ENCODE measurements at regions not wholly inside any gene's neighbourhood (a gene's known extent, or its start where the extent isn't known, plus 50 kb on each side); places are given as distances from the start of the nearest gene placed in this dataset.

DNA sequence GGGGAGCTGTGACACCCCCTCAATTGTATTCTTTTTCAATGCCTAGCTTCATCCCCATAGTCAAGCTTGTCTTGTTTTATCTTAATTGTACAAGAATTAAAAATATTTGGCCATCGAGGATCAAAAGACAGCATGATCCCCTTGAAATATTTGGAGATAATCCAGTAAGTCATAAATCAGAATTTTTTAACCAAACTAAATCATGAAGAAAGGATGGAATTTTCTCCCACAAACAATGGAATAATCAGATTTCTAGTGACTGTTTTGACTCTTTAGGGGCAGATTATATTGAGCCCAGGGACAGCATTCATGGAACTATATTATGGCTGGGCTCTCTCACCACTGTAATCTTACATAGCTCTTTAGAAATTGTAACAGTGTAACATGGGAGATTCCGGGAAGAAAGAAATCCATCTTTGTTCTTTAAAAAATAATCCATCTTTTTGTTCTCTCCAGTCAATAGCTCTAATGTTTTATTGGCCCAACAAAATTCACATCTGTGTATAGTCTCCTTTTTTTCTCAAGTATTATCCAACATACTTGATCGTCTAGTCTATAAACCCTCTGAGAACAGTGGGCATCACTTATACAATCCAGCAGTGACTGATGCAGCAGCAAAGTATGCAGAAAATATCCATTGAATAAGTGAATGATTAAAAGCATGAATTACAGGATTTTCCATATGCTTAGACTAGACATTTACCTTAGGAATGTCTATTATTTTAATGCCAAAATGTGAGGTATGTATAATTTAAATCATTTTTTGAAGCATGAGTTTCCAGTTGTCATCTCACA lies 277.0 kb upstream of the PLSCR5 start:
- no TSS peak for BruUV-seq (replicated peaks)
- H4K20me1 ChIP-seq (ENCODE audit: insufficient read depth, low read length), result no peaks in the 10 kb centered on the region
- H3K36me3 ChIP-seq (ENCODE audit: insufficient read depth, low read length), result no peaks in the 10 kb centered on the region
- intact Hi-C loops (cut with micrococcal nuclease; ENCODE audit: unreplicated experiment), result no loop called here
- H2AFZ ChIP-seq (ENCODE audit: low read length), result no peak overlapping the region
- no peak for DNase-seq (ENCODE audit: low spot score)
- H3K27ac ChIP-seq (ENCODE audit: low read depth, low read length, poor library complexity, severe bottlenecking), result no peak overlapping the region
- no peaks in the 10 kb centered on the region for H3K4me1 ChIP-seq (ENCODE audit: insufficient read depth, low read length, poor library complexity, severe bottlenecking)
- no peaks in the 10 kb centered on the region for H3K9me2 ChIP-seq (ENCODE audit: insufficient read depth, low read length)
- ChIA-PET POLR2A (interaction anchor here (0.6 kb wide), 2 partner anchors 236 to 1794 kb away, joined by 3 to 6 read pairs; no protein-coding TSS in a partner anchor), CTCF (ENCODE audit: unreplicated experiment) (no interaction called here)
- no peak overlapping the region for H3K4me3 ChIP-seq (ENCODE audit: low read depth, low read length, poor library complexity, severe bottlenecking)
- TF ChIP-seq, protein P1, sequence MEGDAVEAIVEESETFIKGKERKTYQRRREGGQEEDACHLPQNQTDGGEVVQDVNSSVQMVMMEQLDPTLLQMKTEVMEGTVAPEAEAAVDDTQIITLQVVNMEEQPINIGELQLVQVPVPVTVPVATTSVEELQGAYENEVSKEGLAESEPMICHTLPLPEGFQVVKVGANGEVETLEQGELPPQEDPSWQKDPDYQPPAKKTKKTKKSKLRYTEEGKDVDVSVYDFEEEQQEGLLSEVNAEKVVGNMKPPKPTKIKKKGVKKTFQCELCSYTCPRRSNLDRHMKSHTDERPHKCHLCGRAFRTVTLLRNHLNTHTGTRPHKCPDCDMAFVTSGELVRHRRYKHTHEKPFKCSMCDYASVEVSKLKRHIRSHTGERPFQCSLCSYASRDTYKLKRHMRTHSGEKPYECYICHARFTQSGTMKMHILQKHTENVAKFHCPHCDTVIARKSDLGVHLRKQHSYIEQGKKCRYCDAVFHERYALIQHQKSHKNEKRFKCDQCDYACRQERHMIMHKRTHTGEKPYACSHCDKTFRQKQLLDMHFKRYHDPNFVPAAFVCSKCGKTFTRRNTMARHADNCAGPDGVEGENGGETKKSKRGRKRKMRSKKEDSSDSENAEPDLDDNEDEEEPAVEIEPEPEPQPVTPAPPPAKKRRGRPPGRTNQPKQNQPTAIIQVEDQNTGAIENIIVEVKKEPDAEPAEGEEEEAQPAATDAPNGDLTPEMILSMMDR (conservative IDR thresholded peaks at IDR 0.05; ENCODE audit: low read length), result no peak
- TF ChIP-seq EZH2phosphoT487 (IDR thresholded peaks at IDR 0.05; ENCODE audit: borderline replicate concordance, low read depth, low read length), result no peak
- no peak overlapping the region for H3K4me2 ChIP-seq (ENCODE audit: low read length)
- H3K9me3 ChIP-seq (ENCODE audit: low read length), result no peaks in the 10 kb centered on the region
- no peaks in the 10 kb centered on the region for H3K79me2 ChIP-seq (ENCODE audit: insufficient read depth, low read depth, low read length)

DNA sequence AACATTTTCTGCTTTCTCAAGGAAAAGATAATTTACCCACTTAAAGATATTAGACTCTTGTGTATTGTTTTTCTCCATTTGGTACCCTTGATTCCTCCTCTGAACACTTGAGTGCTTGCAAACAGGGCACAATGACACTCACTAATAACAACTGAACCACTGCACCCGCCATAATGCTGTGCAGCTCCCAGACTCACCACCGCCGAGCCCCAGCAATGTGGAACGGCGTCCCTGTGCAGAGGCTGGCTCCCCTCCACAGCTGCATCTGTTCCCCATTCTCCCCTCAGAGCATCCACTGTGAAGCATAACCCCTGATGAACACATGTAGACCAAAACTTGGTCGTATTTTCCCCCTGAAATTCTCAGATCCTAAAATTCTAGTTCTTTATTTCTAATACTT lies 276.2 kb upstream of the PLSCR5 start:
- Histone ChIP-seq H3K4me3 (ENCODE audit: low read depth, low read length, poor library complexity, severe bottlenecking) (no peak overlapping the region), H3K9me3 (ENCODE audit: low read length) (no peaks in the 10 kb centered on the region), H3K36me3 (ENCODE audit: insufficient read depth, low read length) (no peaks in the 10 kb centered on the region), H2AFZ (ENCODE audit: low read length) (no peak overlapping the region), H4K20me1 (ENCODE audit: insufficient read depth, low read length) (no peaks in the 10 kb centered on the region), H3K79me2 (ENCODE audit: insufficient read depth, low read depth, low read length) (no peaks in the 10 kb centered on the region), H3K4me2 (ENCODE audit: low read length) (no peak overlapping the region), H3K9me2 (ENCODE audit: insufficient read depth, low read length) (no peaks in the 10 kb centered on the region), H3K4me1 (ENCODE audit: insufficient read depth, low read length, poor library complexity, severe bottlenecking) (no peaks in the 10 kb centered on the region), H3K27ac (ENCODE audit: low read depth, low read length, poor library complexity, severe bottlenecking) (no peak overlapping the region)
- TF ChIP-seq, protein P1 (conservative IDR thresholded peaks at IDR 0.05; ENCODE audit: low read length), result no peak
- TF ChIP-seq EZH2phosphoT487 (IDR thresholded peaks at IDR 0.05; ENCODE audit: borderline replicate concordance, low read depth, low read length), result no peak
- ChIA-PET POLR2A (no interaction called here), CTCF (ENCODE audit: unreplicated experiment) (no interaction called here)
- intact Hi-C loops (cut with micrococcal nuclease; ENCODE audit: unreplicated experiment), result no loop called here
- DNase-seq (ENCODE audit: low spot score), result no peak
- BruUV-seq (replicated peaks), result no TSS peak

DNA sequence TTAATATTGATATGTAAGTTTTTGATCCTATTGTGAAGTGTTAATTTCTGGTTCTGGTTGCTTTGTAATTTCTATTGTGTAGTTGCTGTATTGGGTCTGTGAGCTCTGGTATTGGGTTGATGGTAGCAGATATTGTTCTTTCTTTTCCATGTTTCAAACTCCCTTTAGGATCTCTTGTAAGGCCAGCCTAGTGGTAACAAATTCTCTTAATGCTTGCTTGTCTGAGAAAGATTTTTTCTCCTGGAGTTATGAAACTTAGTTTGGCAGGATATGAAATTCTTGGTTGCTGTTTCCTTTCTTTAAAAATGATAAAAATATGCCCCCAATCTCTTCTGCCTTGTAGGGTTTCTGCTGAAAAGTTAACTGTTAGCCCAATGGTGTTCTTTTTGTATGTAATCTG lies 268.6 kb upstream of the PLSCR5 start:
- no peaks in the 10 kb centered on the region for H3K9me3 ChIP-seq (ENCODE audit: low read length)
- no peaks in the 10 kb centered on the region for H3K79me2 ChIP-seq (ENCODE audit: insufficient read depth, low read depth, low read length)
- no peaks in the 10 kb centered on the region for H3K36me3 ChIP-seq (ENCODE audit: insufficient read depth, low read length)
- H2AFZ ChIP-seq (ENCODE audit: low read length), result no peak overlapping the region
- no peaks in the 10 kb centered on the region for H3K4me1 ChIP-seq (ENCODE audit: insufficient read depth, low read length, poor library complexity, severe bottlenecking)
- intact Hi-C loops (cut with micrococcal nuclease; ENCODE audit: unreplicated experiment), result no loop called here
- H3K9me2 ChIP-seq (ENCODE audit: insufficient read depth, low read length), result no peaks in the 10 kb centered on the region
- no peak overlapping the region for H3K4me2 ChIP-seq (ENCODE audit: low read length)
- TF ChIP-seq, protein P1 (conservative IDR thresholded peaks at IDR 0.05; ENCODE audit: low read length), result no peak
- TF ChIP-seq EZH2phosphoT487 (IDR thresholded peaks at IDR 0.05; ENCODE audit: borderline replicate concordance, low read depth, low read length), result no peak
- no peaks in the 10 kb centered on the region for H4K20me1 ChIP-seq (ENCODE audit: insufficient read depth, low read length)
- H3K4me3 ChIP-seq (ENCODE audit: low read depth, low read length, poor library complexity, severe bottlenecking), result no peak overlapping the region
- BruUV-seq (replicated peaks), result no TSS peak
- H3K27ac ChIP-seq (ENCODE audit: low read depth, low read length, poor library complexity, severe bottlenecking), result no peak overlapping the region
- CTCF ChIA-PET (ENCODE audit: unreplicated experiment), result no interaction called here
- POLR2A ChIA-PET, result no interaction called here
- DNase-seq (ENCODE audit: low spot score), result no peak

Measured in OCI-LY7 (cell line).